ENCODE measurements at regions not wholly inside any gene's neighbourhood (a gene's known extent, or its start where the extent isn't known, plus 50 kb on each side); places are given as distances from the start of the nearest gene placed in this dataset.

GRCh38 chr10:91033324-91033950 lies 112.5 kb upstream of the ANKRD1 start:
- TF ChIP-seq POLR2A (IDR thresholded peaks at IDR 0.05): no peak
- no peak for TF ChIP-seq CTCF (IDR thresholded peaks at IDR 0.05)
